G401 (cell line): ENCODE measurements at regions not wholly inside any gene's neighbourhood (a gene's known extent, or its start where the extent isn't known, plus 50 kb on each side); places are given as distances from the start of the nearest gene placed in this dataset.

ENCODE experiments used
- DNase-seq: peaks from one replicate; pipeline ENCODE4 v3.0.0-alpha.2; 2015; ENCODE audit warnings: low spot score
- in situ Hi-C: cut with HindIII; loops from 2 replicates; pipeline ENCODE4 v1.10.0; 2016; ENCODE audit warnings: low sequenced_read_pairs, mixed read lengths

GRCh38 chr18:78297048-78297447 is 682.6 kb upstream of the SALL3 start:
- in situ Hi-C loops, result no loop called here
- DNase-seq, result no peak

GRCh38 chr18:78303519-78304191 is 676.0 kb upstream of the SALL3 start:
- in situ Hi-C loops, result no loop called here
- no peak for DNase-seq

GRCh38 chr18:78304192-78305164 is 675.1 kb upstream of the SALL3 start:
- in situ Hi-C loops, result no loop called here

GRCh38 chr18:78305789-78306188 is 673.8 kb upstream of the SALL3 start:
- no peak for DNase-seq
- in situ Hi-C loops, result no loop called here

More at GRCh38 chr18:78304192-78305164, 675.1 kb upstream of the SALL3 start:
- no peak for DNase-seq

DNA sequence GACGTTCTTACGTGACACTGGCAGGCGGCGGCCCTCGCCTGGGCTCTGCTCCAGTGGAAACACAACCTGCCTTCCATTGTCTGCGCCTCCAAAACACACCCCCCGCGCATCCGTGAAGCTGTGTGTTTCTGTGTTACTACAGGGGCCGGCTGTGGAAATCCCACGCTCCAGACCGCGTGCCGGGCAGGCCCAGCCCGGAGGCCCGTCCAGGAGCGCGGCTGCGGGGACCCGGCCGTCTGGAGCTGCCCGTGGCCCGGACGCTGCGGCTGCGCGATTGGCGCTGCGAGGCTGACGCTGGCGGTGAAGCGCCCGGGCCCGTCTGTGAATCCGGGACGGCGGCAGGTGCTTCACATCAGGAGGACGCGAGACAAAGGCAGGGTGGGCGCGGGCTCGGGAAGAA is 670.3 kb upstream of the SALL3 start:
- in situ Hi-C loops, result no loop called here

GRCh38 chr18:78309924-78310323 is 669.7 kb upstream of the SALL3 start:
- in situ Hi-C loops, result no loop called here
- DNase-seq, result no peak

More for the DNA sequence above, 670.3 kb upstream of the SALL3 start:
- DNase-seq, result no peak

- in situ Hi-C loops, result no loop called here
- DNase-seq, result no peak
Measured at GRCh38 chr18:78319264-78319663, 660.4 kb upstream of the SALL3 start.

DNA sequence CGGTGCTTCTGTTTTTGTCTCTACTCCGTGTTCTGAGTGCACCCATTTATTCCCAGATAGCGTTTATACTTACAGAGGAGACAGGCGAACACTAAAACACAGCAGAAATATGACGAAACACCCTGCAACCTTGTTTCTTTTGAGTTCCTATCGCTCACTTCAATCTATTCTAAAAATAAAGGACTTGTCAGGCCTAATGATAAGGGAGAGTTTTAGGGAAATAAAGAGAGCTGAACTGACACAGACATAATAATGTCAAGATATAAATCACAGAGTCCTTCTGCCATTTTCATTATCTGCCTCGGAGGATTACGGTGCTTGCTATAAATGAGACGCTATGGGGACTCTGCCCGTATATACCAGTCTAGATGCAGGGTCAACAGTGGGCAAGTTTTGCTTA is 659.7 kb upstream of the SALL3 start:
- no peak for DNase-seq
- in situ Hi-C loops, result no loop called here

DNA sequence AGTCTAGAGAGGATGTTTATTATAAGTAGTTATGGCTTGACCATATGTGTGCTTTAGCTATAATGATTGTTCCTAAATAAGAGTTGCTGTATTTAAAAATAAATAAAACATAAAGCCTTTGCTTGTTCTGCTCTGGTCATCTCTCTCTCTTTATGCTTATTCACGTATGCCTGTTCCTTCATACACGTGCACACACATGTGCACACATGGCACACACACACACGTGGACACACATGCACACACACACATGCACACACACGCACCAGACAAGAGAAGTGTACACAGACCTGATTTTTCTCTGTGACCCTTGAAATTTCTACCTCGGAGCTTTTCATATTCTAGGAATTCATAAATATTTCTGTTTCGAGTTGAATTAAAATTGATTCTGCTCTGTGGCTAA is 658.2 kb upstream of the SALL3 start:
- no peak for DNase-seq
- in situ Hi-C loops, result no loop called here

GRCh38 chr18:78323453-78324197 is 656.0 kb upstream of the SALL3 start:
- in situ Hi-C loops, result no loop called here
- no peak for DNase-seq

DNA sequence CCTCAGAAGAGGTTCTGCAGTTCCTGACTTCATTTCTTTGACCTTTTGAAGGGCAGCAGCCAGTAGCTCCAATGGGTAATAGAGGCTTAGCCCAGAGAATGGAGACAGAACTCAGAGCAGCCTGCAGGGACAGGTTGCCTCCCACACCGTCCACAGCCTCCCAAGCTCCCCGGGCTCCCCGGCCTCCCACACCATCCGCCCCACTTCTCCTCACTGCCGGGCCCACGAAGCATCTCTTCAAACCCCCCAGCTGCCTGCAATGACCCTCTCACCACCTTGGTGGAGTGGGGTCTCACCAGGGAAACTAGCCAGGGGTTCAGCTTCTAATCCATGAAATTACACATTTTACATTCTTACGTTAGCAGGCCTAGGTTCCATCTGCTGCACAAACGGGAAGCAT is 652.0 kb upstream of the SALL3 start:
- in situ Hi-C loops, result no loop called here

DNA sequence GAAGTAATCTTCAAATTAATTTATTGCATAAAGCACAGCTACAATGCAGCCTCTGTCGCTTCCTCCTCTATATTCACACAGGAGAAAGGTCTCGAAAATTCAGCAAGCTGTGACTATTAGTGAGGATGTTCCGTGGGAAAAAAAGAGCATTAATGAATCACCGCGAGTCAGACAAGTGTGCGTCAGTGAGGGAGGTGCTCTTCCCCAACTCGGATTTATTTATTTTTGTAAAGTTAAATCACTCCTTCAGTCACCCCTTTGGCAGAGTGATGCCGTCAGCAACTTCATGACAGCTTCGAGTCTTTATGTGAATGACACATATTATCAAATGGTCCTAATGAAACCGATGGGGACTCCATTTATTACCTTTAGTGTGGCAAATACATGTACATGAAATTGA is 648.9 kb upstream of the SALL3 start:
- in situ Hi-C loops, result no loop called here
- DNase-seq, result no peak

More for the DNA sequence above, 652.0 kb upstream of the SALL3 start:
- no peak for DNase-seq

GRCh38 chr18:78352910-78353309 is 626.7 kb upstream of the SALL3 start:
- in situ Hi-C loops, result no loop called here
- no peak for DNase-seq

DNA sequence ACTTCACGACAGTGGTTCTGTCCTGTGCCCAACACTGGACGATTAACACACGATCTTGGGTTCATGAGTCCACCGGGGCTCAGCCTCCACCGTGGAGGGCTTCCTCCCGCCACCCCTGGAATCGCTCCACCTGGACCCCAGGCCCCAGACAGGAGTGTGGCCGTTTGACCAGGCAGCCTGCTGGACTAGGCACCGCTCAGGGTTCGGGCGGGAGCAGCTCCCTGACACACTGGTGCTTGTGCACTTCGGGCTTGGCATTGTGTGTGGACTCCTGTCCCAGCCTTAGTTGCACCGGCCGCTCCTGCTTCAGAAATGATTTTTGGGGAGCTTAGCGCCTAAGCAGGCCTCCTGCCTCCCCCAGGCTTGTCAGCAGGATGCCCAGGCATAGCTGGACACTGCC is 617.4 kb upstream of the SALL3 start:
- no peak for DNase-seq
- in situ Hi-C loops, result no loop called here

DNA sequence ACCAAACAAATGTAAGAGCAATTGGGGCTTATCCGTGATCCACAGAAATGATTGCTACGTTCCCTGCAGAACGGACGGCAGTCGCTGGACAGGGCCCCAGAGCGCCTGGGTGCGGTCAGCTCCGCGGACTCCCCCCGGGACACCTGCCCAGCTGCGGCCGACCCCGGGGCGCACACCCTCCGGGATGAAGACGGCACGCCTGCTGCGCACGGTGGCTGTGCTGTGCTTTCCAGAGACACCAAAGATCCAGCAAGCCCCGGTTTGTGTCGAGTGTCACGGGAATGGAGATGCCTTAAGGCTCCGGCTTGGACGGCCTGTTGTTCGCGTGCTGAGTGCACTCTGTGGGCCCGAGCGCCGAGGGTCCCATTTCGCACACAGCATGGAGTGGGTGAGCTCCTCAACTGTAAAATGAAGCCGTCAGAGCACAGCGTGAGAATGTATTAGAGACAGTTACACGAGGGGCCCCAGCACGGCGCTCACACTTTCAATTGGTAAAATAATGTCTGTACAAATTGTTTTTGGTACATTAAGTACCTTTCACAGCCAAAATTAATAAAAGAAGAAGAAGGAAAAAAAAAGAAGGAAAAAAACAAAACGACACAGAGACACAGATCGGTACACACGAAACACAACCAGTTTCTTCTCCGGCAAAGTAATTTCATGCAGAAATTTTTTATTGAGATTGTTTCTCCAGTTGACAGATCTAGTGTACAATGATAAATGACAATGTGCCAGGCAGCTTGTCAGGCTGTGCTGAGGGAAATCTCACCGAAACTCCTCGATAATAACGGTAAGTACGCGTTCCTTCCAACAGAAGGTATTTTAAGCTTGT is 615.8 kb upstream of the SALL3 start:
- no peak for DNase-seq
- in situ Hi-C loops, result no loop called here

DNA sequence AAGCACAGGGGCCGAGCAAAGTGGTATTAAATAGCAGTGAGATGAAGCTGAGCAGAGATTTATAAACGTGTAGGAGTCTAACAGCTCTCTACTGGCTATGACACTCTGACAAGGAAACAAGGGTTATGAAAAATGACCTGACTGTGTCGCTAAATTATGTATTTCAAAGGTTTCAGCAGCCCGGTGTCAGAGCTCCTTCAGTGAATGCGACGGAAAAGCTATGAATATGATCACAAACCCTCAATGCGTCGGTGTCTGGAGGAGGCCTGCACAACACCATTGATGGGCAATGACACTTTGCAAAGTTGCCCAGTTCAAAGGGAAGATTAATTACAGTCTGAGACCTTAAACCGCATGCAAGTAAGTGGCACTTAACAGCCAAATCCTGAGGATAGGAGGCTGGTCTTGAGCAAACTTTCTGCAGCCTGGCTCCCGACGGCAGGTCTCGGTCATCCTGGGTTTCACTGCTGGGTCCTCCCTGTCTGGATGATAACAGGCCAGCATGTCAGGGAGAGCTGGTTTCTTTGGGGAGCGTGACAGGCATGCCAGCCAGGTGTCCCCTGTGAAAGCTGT is 615.1 kb upstream of the SALL3 start:
- DNase-seq, result no peak
- in situ Hi-C loops, result no loop called here

- in situ Hi-C loops, result no loop called here
Measured at GRCh38 chr18:78367996-78368395, 611.6 kb upstream of the SALL3 start.

GRCh38 chr18:78368726-78369125 is 610.9 kb upstream of the SALL3 start:
- DNase-seq, result no peak

More at GRCh38 chr18:78367996-78368395, 611.6 kb upstream of the SALL3 start:
- DNase-seq, result no peak

GRCh38 chr18:78376046-78376445 is 603.6 kb upstream of the SALL3 start:
- in situ Hi-C loops, result no loop called here
- no peak for DNase-seq

More at GRCh38 chr18:78368726-78369125, 610.9 kb upstream of the SALL3 start:
- in situ Hi-C loops, result no loop called here
